ENCODE measurements at regions not wholly inside any gene's neighbourhood (a gene's known extent, or its start where the extent isn't known, plus 50 kb on each side); places are given as distances from the start of the nearest gene placed in this dataset.

- ChIA-PET POLR2A (no interaction called here), CTCF (no interaction called here)
- Histone ChIP-seq H3K27ac (ENCODE audit: low read length) (no peak overlapping the region), H3K4me3 (ENCODE audit: low read depth in 2 of 2, low read length in 2 of 2) (no peak overlapping the region), H3K36me3 (ENCODE audit: control insufficient read depth, insufficient read depth, low read length) (no peaks in the 10 kb centered on the region), H3K4me1 (ENCODE audit: control insufficient read depth, insufficient read depth, low read length) (no peaks in the 10 kb centered on the region), H3K27me3 (ENCODE audit: control insufficient read depth, insufficient read depth, low read length) (no peaks in the 10 kb centered on the region), H3K9me3 (ENCODE audit: control insufficient read depth, insufficient read depth, low read depth, low read length) (no peaks in the 10 kb centered on the region)
- DNase-seq (ENCODE audit: low read depth, low spot score) (no peak), ATAC-seq (no peak)
- in situ Hi-C loops (cut with HindIII; ENCODE audit: low pct_unique_long_range_greater_than_20kb, low sequenced_read_pairs): no loop called here
- TF ChIP-seq CTCF (IDR thresholded peaks at IDR 0.05): no peak
- TF ChIP-seq POLR2AphosphoS5 (IDR thresholded peaks at IDR 0.05; ENCODE audit: low read depth, low read length): no peak
- no peak for TF ChIP-seq REST (IDR thresholded peaks at IDR 0.05; ENCODE audit: insufficient read depth in 1 of 2, low read depth in 2 of 2, low read length in 1 of 2)
- no peak for TF ChIP-seq TCF7L2 (IDR thresholded peaks at IDR 0.05; ENCODE audit: low read depth, low read length)
- TF ChIP-seq SIN3A (IDR thresholded peaks at IDR 0.05; ENCODE audit: borderline replicate concordance, insufficient read depth, low read depth, low read length): no peak
- no TSS peak for BruUV-seq (replicated peaks)
- intact Hi-C loops (cut with micrococcal nuclease; ENCODE audit: unreplicated experiment): no loop called here
These were observed 543.3 kb downstream of the FGF9 start for GRCh38 chr13:22214184-22214583.

- TF ChIP-seq POLR2AphosphoS5 (IDR thresholded peaks at IDR 0.05; ENCODE audit: low read depth, low read length) (no peak), SIN3A (IDR thresholded peaks at IDR 0.05; ENCODE audit: borderline replicate concordance, insufficient read depth, low read depth, low read length) (no peak), CTCF (IDR thresholded peaks at IDR 0.05) (no peak), REST (IDR thresholded peaks at IDR 0.05; ENCODE audit: insufficient read depth in 1 of 2, low read depth in 2 of 2, low read length in 1 of 2) (no peak), TCF7L2 (IDR thresholded peaks at IDR 0.05; ENCODE audit: low read depth, low read length) (no peak)
- no TSS peak for BruUV-seq (replicated peaks)
- Histone ChIP-seq H3K27ac (ENCODE audit: low read length) (no peak overlapping the region), H3K4me3 (ENCODE audit: low read depth in 2 of 2, low read length in 2 of 2) (no peak overlapping the region), H3K27me3 (ENCODE audit: control insufficient read depth, insufficient read depth, low read length) (no peaks in the 10 kb centered on the region), H3K36me3 (ENCODE audit: control insufficient read depth, insufficient read depth, low read length) (no peaks in the 10 kb centered on the region), H3K9me3 (ENCODE audit: control insufficient read depth, insufficient read depth, low read depth, low read length) (no peaks in the 10 kb centered on the region), H3K4me1 (ENCODE audit: control insufficient read depth, insufficient read depth, low read length) (no peaks in the 10 kb centered on the region)
- CTCF ChIA-PET: no interaction called here
- intact Hi-C loops (cut with micrococcal nuclease; ENCODE audit: unreplicated experiment): no loop called here
- in situ Hi-C loops (cut with HindIII; ENCODE audit: low pct_unique_long_range_greater_than_20kb, low sequenced_read_pairs): no loop called here
- no peak for DNase-seq (ENCODE audit: low read depth, low spot score)
- no peak for ATAC-seq
- POLR2A ChIA-PET: no interaction called here
These were observed 547.9 kb downstream of the FGF9 start for GRCh38 chr13:22218797-22219196.
